Endothelial cell (in vitro differentiated cells): ENCODE measurements at regions not wholly inside any gene's neighbourhood (a gene's known extent, or its start where the extent isn't known, plus 50 kb on each side); places are given as distances from the start of the nearest gene placed in this dataset.

Experiments
- DNase-seq: peaks from one replicate; pipeline ENCODE4 v3.0.0; 2021; ENCODE audit warnings: low spot score
- H3K27ac Mint-ChIP-seq: one replicate; pipeline ENCODE4 v1.8.0; 2021; ENCODE audit warnings: mixed read lengths, inconsistent platforms; ENCODE audit not compliant: unreplicated experiment
- H3K27me3 Mint-ChIP-seq: one replicate; pipeline ENCODE4 v1.8.0; 2021; ENCODE audit warnings: mild to moderate bottlenecking, moderate library complexity, mixed read lengths, inconsistent platforms; ENCODE audit not compliant: unreplicated experiment
- H3K36me3 Mint-ChIP-seq: one replicate; pipeline ENCODE4 v1.8.0; 2021; ENCODE audit warnings: mild to moderate bottlenecking, low read depth, mixed read lengths, inconsistent platforms; ENCODE audit not compliant: unreplicated experiment
- H3K4me1 Mint-ChIP-seq: one replicate; pipeline ENCODE4 v1.8.0; 2021; ENCODE audit warnings: mild to moderate bottlenecking, mixed read lengths, inconsistent platforms; ENCODE audit not compliant: unreplicated experiment
- H3K4me3 Mint-ChIP-seq: one replicate; pipeline ENCODE4 v1.8.0; 2021; ENCODE audit warnings: mild to moderate bottlenecking, mixed read lengths, inconsistent platforms; ENCODE audit not compliant: unreplicated experiment
- H3K9me3 Mint-ChIP-seq: one replicate; pipeline ENCODE4 v1.8.0; 2021; ENCODE audit warnings: mixed read lengths, inconsistent platforms; ENCODE audit not compliant: unreplicated experiment
- TF ChIP-seq, protein P1 (sequence below): fragments of 200-600 bp; sonication (generic); IDR thresholded peaks from one replicate; pipeline ENCODE4 v1.5.0; 2021; ENCODE audit warnings: antibody characterized with exemption; ENCODE audit not compliant: unreplicated experiment

DNA sequence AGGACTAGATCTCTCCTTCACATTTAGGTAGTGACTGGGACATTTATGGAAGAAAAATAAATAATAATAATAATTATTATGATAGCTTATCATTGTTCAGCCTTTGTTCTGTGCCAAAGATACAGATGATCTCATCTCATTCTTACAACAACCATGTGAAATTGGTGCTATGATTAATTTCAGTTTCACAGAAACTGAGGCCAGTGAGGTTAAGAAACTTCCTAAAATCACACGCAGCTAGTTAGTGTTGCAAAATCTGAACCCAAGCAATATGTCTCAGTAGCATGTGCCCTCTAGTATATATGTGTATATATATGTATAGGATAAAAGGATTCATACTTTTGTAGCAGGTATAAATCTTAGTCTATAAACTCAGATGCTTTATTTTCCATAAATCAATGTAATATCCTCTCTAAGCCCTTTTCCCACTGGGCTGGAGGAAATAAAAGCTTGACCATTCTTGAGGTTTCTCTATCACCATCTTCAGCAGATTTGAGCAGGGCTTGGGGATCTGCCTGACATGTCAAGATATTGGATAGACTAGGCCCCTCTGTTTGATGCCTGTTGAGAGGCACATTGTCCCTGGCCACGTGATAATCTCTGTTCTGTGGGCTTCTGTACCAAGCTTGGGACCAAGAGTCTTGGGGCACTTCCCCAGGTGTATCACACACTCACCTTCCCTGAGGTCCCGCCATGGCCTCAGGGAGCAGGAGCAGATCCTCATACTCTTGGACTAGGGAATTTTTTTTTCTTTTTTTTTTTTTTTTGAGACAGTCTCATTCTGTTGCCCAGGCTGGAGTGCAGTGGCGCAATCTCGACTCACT lies 172.6 kb upstream of the NRP1 start:
- peaks cover 7% of the 10 kb centered on the region for H3K4me1 Mint-ChIP-seq
- no peak overlapping the region for H3K27ac Mint-ChIP-seq
- no peak for DNase-seq
- TF ChIP-seq, protein P1, sequence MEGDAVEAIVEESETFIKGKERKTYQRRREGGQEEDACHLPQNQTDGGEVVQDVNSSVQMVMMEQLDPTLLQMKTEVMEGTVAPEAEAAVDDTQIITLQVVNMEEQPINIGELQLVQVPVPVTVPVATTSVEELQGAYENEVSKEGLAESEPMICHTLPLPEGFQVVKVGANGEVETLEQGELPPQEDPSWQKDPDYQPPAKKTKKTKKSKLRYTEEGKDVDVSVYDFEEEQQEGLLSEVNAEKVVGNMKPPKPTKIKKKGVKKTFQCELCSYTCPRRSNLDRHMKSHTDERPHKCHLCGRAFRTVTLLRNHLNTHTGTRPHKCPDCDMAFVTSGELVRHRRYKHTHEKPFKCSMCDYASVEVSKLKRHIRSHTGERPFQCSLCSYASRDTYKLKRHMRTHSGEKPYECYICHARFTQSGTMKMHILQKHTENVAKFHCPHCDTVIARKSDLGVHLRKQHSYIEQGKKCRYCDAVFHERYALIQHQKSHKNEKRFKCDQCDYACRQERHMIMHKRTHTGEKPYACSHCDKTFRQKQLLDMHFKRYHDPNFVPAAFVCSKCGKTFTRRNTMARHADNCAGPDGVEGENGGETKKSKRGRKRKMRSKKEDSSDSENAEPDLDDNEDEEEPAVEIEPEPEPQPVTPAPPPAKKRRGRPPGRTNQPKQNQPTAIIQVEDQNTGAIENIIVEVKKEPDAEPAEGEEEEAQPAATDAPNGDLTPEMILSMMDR, result no peak
- peaks cover 6% of the 10 kb centered on the region for H3K36me3 Mint-ChIP-seq
- peaks cover 6% of the 10 kb centered on the region for H3K9me3 Mint-ChIP-seq
- no peak overlapping the region for H3K4me3 Mint-ChIP-seq
- no peaks in the 10 kb centered on the region for H3K27me3 Mint-ChIP-seq

DNA sequence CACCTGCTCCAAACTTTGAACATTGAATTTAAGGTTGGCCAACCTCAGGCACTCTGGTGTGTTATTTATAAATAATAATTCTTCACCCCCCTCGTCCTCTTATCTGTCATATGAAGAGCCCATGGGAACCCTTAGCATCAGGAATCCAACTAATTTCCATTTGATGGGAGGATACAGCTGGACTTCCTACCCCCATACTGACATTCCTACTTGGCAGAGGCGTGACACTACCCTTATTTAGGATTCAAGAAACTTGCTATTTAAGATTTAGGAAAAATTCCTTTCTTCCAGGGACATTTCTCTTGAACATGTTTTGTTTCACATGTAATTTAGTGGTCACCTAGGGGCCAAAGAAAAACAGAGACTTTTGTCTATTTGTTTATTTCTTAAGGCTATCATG lies 171.9 kb upstream of the NRP1 start:
- H3K36me3 Mint-ChIP-seq, result peaks cover 6% of the 10 kb centered on the region
- DNase-seq, result no peak
- TF ChIP-seq, protein P1, result no peak
- H3K27me3 Mint-ChIP-seq, result no peaks in the 10 kb centered on the region
- no peak overlapping the region for H3K4me3 Mint-ChIP-seq
- peaks cover 7% of the 10 kb centered on the region for H3K4me1 Mint-ChIP-seq
- peaks cover 6% of the 10 kb centered on the region for H3K9me3 Mint-ChIP-seq
- H3K27ac Mint-ChIP-seq, result no peak overlapping the region

DNA sequence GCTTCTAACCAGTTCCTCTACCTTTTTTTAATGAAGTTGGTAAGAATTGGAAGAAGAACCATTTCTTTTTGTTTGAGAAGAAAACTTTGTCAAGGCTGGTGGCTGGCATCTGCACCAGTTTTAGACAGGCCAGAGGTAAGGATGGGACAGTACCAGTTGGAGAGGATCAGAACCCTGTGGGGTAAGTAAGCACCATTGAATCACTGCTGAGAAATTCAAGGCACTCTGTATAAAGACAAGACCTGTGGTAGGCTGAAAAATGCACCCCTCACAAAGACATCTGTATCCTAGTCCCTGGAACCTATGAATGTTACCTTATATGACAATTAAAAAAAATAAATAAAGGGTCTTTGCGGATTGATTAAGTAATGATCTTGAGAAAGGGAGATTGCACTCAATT lies 166.7 kb upstream of the NRP1 start:
- Mint-ChIP-seq H3K4me1 (no peaks in the 10 kb centered on the region), H3K36me3 (peaks cover 6% of the 10 kb centered on the region), H3K27me3 (no peaks in the 10 kb centered on the region), H3K9me3 (peaks cover 6% of the 10 kb centered on the region), H3K4me3 (no peak overlapping the region), H3K27ac (no peak overlapping the region)
- DNase-seq, result no peak
- TF ChIP-seq, protein P1, result no peak

GRCh38 chr10:33498391-33498891 lies 164.0 kb upstream of the NRP1 start:
- TF ChIP-seq, protein P1, result no peak
- Mint-ChIP-seq H3K4me3 (no peak overlapping the region), H3K4me1 (no peaks in the 10 kb centered on the region), H3K27ac (no peak overlapping the region), H3K9me3 (peaks cover 6% of the 10 kb centered on the region), H3K36me3 (peaks cover 6% of the 10 kb centered on the region), H3K27me3 (no peaks in the 10 kb centered on the region)
- no peak for DNase-seq

- TF ChIP-seq, protein P1, result no peak
- H3K4me3 Mint-ChIP-seq, result no peak overlapping the region
These were observed 162.9 kb upstream of the NRP1 start for GRCh38 chr10:33497338-33497737.

More at GRCh38 chr10:33497338-33497737, 162.9 kb upstream of the NRP1 start:
- H3K9me3 Mint-ChIP-seq, result peaks cover 2% of the 10 kb centered on the region
- no peak overlapping the region for H3K27ac Mint-ChIP-seq
- H3K4me1 Mint-ChIP-seq, result no peaks in the 10 kb centered on the region
- peaks cover 3% of the 10 kb centered on the region for H3K36me3 Mint-ChIP-seq
- no peaks in the 10 kb centered on the region for H3K27me3 Mint-ChIP-seq
- DNase-seq, result no peak
